Nephron (organoid): ENCODE measurements at regions not wholly inside any gene's neighbourhood (a gene's known extent, or its start where the extent isn't known, plus 50 kb on each side); places are given as distances from the start of the nearest gene placed in this dataset.

Experiments used
- H3K27ac Mint-ChIP-seq, 3 experiments: 2 replicates each; pipeline ENCODE4 v1.8.0; 2020; ENCODE audit warnings: mixed read lengths in 3 of 3, mild to moderate bottlenecking in 2 of 3, moderate library complexity in 1 of 3
- H3K27me3 Mint-ChIP-seq: 2 replicates; pipeline ENCODE4 v1.8.0; 2021; ENCODE audit warnings: low read depth, mild to moderate bottlenecking, moderate library complexity, mixed read lengths
- H3K36me3 Mint-ChIP-seq: 2 replicates; pipeline ENCODE4 v1.8.0; 2020; ENCODE audit warnings: low read depth, mixed read lengths
- H3K4me1 Mint-ChIP-seq: 2 replicates; pipeline ENCODE4 v1.8.0; 2020; ENCODE audit warnings: mixed read lengths
- H3K4me3 Mint-ChIP-seq, 3 experiments: 2 replicates each; pipeline ENCODE4 v1.8.0; 2020; ENCODE audit warnings: mild to moderate bottlenecking in 3 of 3, mixed read lengths in 3 of 3, moderate library complexity in 2 of 3
- H3K9me3 Mint-ChIP-seq: 2 replicates; pipeline ENCODE4 v1.8.0; 2020; ENCODE audit warnings: mixed read lengths
- TF ChIP-seq, protein P1 (sequence below), 3 experiments: fragments of 200-600 bp; sonication (generic); IDR thresholded peaks; one replicate each; pipeline ENCODE4 v1.5.0; 2021; ENCODE audit warnings: antibody characterized with exemption in 3 of 3; ENCODE audit not compliant: unreplicated experiment in 3 of 3

DNA sequence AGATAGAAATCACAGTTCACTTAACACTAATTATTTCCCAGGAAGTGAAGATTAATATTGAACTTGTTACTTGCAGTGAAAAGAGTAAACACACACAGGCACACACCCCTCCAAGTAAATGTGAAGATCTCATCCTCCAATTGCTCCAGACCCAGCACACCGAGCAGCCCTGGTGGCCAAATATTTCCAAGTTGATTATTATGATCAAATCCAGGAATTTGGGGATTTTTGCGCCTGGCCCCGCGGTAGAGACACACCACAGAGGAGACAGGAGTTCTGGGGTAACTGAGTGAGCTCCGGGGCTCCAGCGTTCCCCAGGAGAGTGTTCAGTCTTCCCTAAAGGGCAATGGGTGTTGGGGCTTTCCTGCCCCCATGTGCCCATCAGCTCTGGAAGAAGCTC is 431.5 kb downstream of the BCL11B start:
- Mint-ChIP-seq H3K27ac (no peak overlapping the region), H3K9me3 (no peaks in the 10 kb centered on the region), H3K36me3 (no peaks in the 10 kb centered on the region), H3K27me3 (peaks cover 22% of the 10 kb centered on the region), H3K4me3 (no peak overlapping the region), H3K4me1 (peaks cover 10% of the 10 kb centered on the region)
- TF ChIP-seq, protein P1, sequence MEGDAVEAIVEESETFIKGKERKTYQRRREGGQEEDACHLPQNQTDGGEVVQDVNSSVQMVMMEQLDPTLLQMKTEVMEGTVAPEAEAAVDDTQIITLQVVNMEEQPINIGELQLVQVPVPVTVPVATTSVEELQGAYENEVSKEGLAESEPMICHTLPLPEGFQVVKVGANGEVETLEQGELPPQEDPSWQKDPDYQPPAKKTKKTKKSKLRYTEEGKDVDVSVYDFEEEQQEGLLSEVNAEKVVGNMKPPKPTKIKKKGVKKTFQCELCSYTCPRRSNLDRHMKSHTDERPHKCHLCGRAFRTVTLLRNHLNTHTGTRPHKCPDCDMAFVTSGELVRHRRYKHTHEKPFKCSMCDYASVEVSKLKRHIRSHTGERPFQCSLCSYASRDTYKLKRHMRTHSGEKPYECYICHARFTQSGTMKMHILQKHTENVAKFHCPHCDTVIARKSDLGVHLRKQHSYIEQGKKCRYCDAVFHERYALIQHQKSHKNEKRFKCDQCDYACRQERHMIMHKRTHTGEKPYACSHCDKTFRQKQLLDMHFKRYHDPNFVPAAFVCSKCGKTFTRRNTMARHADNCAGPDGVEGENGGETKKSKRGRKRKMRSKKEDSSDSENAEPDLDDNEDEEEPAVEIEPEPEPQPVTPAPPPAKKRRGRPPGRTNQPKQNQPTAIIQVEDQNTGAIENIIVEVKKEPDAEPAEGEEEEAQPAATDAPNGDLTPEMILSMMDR (IDR thresholded peaks at IDR 0.05; ENCODE audit: unreplicated experiment in 3 of 3), result no peak

DNA sequence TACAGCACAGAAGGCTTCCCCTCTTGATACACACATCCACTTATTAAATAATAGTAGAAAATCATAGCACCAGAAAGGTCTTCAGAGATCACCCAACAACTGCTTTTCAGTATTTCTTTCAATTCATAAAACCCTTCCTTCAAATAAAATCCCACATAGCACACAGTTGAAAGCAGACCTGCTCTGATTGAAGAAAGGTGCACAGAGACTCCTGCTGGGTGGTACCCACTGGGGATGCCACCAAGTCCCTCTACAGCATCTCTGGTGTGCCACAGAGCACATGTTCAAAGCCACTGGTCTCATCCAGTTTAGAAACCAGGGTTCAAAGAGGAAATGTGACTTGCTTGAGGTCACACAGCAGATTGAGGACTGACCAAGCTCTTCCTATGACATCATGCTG is 427.5 kb downstream of the BCL11B start:
- Mint-ChIP-seq H3K4me3 (no peak overlapping the region), H3K36me3 (no peaks in the 10 kb centered on the region), H3K27ac (no peak overlapping the region)

GRCh38 chr14:98847521-98848468 is 424.2 kb downstream of the BCL11B start:
- H3K4me1 Mint-ChIP-seq, result no peaks in the 10 kb centered on the region
- H3K36me3 Mint-ChIP-seq, result no peaks in the 10 kb centered on the region
- TF ChIP-seq, protein P1 (IDR thresholded peaks at IDR 0.05; ENCODE audit: unreplicated experiment in 3 of 3), result no peak
- H3K4me3 Mint-ChIP-seq, result no peak overlapping the region
- H3K9me3 Mint-ChIP-seq, result peaks cover 5% of the 10 kb centered on the region
- peaks cover 16% of the 10 kb centered on the region for H3K27me3 Mint-ChIP-seq
- H3K27ac Mint-ChIP-seq, result no peak overlapping the region

More for the DNA sequence above, 427.5 kb downstream of the BCL11B start:
- TF ChIP-seq, protein P1 (IDR thresholded peaks at IDR 0.05; ENCODE audit: unreplicated experiment in 3 of 3), result no peak
- peaks cover 10% of the 10 kb centered on the region for H3K4me1 Mint-ChIP-seq
- H3K27me3 Mint-ChIP-seq, result peaks cover 22% of the 10 kb centered on the region
- peaks cover 5% of the 10 kb centered on the region for H3K9me3 Mint-ChIP-seq

DNA sequence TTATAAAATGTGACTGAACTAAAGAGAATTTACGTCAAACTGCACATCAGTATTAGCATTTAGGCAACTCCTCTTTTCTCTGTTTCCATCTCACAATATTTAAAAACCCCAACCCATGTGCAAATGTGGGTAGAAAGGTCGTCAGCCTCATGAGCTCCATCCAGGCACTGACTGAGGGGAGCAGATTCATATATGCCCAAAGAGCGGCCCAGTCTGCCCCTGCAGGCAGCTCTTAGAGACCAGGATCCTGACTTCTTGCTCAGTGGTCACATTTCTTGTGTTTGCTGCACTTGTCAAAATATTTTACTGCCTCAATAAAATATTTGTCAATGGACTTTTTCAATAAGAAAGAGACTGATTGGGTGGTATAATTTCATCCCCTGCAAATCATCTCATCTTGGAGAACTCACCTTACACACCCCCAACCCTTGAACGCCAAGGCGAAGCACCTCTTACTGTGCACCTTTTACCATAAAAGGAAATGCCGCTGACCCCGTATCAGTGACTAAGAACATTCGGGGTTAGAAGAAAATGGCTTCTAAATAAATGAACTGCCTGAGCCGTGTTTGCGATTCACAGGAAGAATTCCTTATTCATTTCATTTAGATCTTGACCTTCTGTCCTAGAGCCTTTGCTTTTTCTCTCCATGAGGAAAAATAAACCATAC is 418.8 kb downstream of the BCL11B start:
- no peak overlapping the region for H3K27ac Mint-ChIP-seq
- no peaks in the 10 kb centered on the region for H3K36me3 Mint-ChIP-seq
- no peaks in the 10 kb centered on the region for H3K9me3 Mint-ChIP-seq
- TF ChIP-seq, protein P1 (IDR thresholded peaks at IDR 0.05; ENCODE audit: unreplicated experiment in 3 of 3), result no peak
- peaks cover 8% of the 10 kb centered on the region for H3K27me3 Mint-ChIP-seq
- H3K4me1 Mint-ChIP-seq, result peaks cover 6% of the 10 kb centered on the region
- no peak overlapping the region for H3K4me3 Mint-ChIP-seq

GRCh38 chr14:98855926-98856715 is 415.9 kb downstream of the BCL11B start:
- peaks cover 8% of the 10 kb centered on the region for H3K27me3 Mint-ChIP-seq
- H3K9me3 Mint-ChIP-seq, result no peaks in the 10 kb centered on the region
- no peak overlapping the region for H3K4me3 Mint-ChIP-seq
- H3K36me3 Mint-ChIP-seq, result no peaks in the 10 kb centered on the region
- TF ChIP-seq, protein P1 (IDR thresholded peaks at IDR 0.05; ENCODE audit: unreplicated experiment in 3 of 3), result no peak
- H3K4me1 Mint-ChIP-seq, result peaks cover 15% of the 10 kb centered on the region
- H3K27ac Mint-ChIP-seq, result no peak overlapping the region
